SK-N-SH (cell line): ENCODE measurements at regions not wholly inside any gene's neighbourhood (a gene's known extent, or its start where the extent isn't known, plus 50 kb on each side); places are given as distances from the start of the nearest gene placed in this dataset.
A peak's percentile ranks its signal among the peaks of the same experiment; 100 is the strongest.

Experiments
- CTCF ChIA-PET: fragments of 300-600, 350-600 bp; formaldehyde crosslinking; extraction: SDS; loops from one replicate; lab custom pipeline; 2021; lab: Yijun Ruan, JAX
- POLR2A ChIA-PET: fragments of 350-600 bp; sonication (Branson Sonifier 250); formaldehyde crosslinking; extraction: SDS; loops from one replicate; lab custom pipeline; 2020; ENCODE audit warnings: antibody characterized with exemption, inconsistent platforms; lab: Yijun Ruan, JAX
- DNase-seq: peaks from one replicate; pipeline ENCODE4 v3.0.0; 2012
- H2AFZ ChIP-seq: fragments of 200-600 bp; sonication (generic); 2 replicates; pipeline ENCODE4 v1.8.1; 2016; ENCODE audit warnings: antibody characterized with exemption, mild to moderate bottlenecking, low read depth
- H3F3A ChIP-seq: fragments of 200-600 bp; sonication (generic); replicated peaks from 2 replicates; pipeline ENCODE3; 2016; ENCODE audit warnings: antibody characterized with exemption, mild to moderate bottlenecking; ENCODE audit not compliant: insufficient read depth
- H3K27ac ChIP-seq, 2 experiments: fragments of 200-500 bp in 1 of 2; fragments of 200-600 bp in 1 of 2; sonication (Bioruptor generic) in 1 of 2; sonication (generic), shearing (Covaris generic) in 1 of 2; 2 replicates each; pipeline versions ENCODE4 v1.5.1 to v1.6.1; 2014 to 2016; ENCODE audit warnings: low read depth in 2 of 2, inconsistent platforms in 1 of 2, low read length in 1 of 2, mild to moderate bottlenecking in 1 of 2, mixed read lengths in 1 of 2
- H3K27me3 ChIP-seq: fragments of 200-600 bp; sonication (generic), shearing (Covaris generic); 2 replicates; pipeline ENCODE4 v1.6.1; 2016; ENCODE audit warnings: mixed run types; ENCODE audit not compliant: insufficient read depth
- H3K36me3 ChIP-seq, 2 experiments: fragments of 200-500 bp in 1 of 2; fragments of 200-600 bp in 1 of 2; sonication (Bioruptor generic) in 1 of 2; sonication (generic) in 1 of 2; replicated peaks in 1 of 2; 2 replicates each; pipeline versions ENCODE3 to v1.5.1; 2014 to 2016; ENCODE audit warnings: low read length in 1 of 2, mild to moderate bottlenecking in 1 of 2; ENCODE audit not compliant: insufficient read depth in 2 of 2, control insufficient read depth in 1 of 2
- H3K4me1 ChIP-seq, 2 experiments: fragments of 200-500 bp in 1 of 2; fragments of 200-600 bp in 1 of 2; sonication (Bioruptor generic) in 1 of 2; sonication (generic), shearing (Covaris generic) in 1 of 2; 2 replicates each; pipeline versions ENCODE4 v1.5.1 to v1.6.1; 2014 to 2016; ENCODE audit warnings: low read depth in 1 of 2, low read length in 1 of 2, mixed run types in 1 of 2; ENCODE audit not compliant: insufficient read depth in 2 of 2, control insufficient read depth in 1 of 2
- H3K4me2 ChIP-seq: fragments of 200-600 bp; sonication (generic), shearing (Covaris generic); 2 replicates; pipeline ENCODE4 v1.6.1; 2017; ENCODE audit warnings: mixed run types
- H3K4me3 ChIP-seq, 2 experiments: fragments of 200-500 bp in 1 of 2; fragments of 200-600 bp in 1 of 2; sonication (Bioruptor generic) in 1 of 2; sonication (generic), shearing (Covaris generic) in 1 of 2; 2 replicates each; pipeline versions ENCODE4 v1.5.1 to v1.8.1; 2014 to 2016; ENCODE audit warnings: low read depth in 2 of 2, inconsistent platforms in 1 of 2, low read length in 1 of 2, mild to moderate bottlenecking in 1 of 2, mixed read lengths in 1 of 2, moderate library complexity in 1 of 2
- H3K79me2 ChIP-seq: fragments of 200-600 bp; sonication (generic); 2 replicates; pipeline ENCODE4 v1.8.1; 2017; ENCODE audit warnings: mild to moderate bottlenecking; ENCODE audit not compliant: insufficient read depth
- H3K9ac ChIP-seq: fragments of 200-600 bp; sonication (generic); 2 replicates; pipeline ENCODE4 v1.6.1; 2017; ENCODE audit warnings: mixed run types
- H3K9me2 ChIP-seq: fragments of 200-600 bp; sonication (generic); 2 replicates; pipeline ENCODE4 v1.6.1; 2017; ENCODE audit warnings: mixed run types
- H3K9me3 ChIP-seq: fragments of 200-600 bp; sonication (generic); 2 replicates; pipeline ENCODE4 v1.6.1; 2017; ENCODE audit warnings: mixed run types, mild to moderate bottlenecking, moderate library complexity
- H4K20me1 ChIP-seq: fragments of 200-600 bp; sonication (generic); 2 replicates; pipeline ENCODE4 v1.6.1; 2017; ENCODE audit warnings: mild to moderate bottlenecking, mixed run types; ENCODE audit not compliant: insufficient read depth
- CHD2 ChIP-seq: fragments of 150-350 bp; IDR thresholded peaks from 2 replicates; pipeline ENCODE4 v1.6.1; 2018; ENCODE audit warnings: low read length; ENCODE audit not compliant: partially characterized antibody
- ELF1 ChIP-seq: IDR thresholded peaks from 2 replicates; pipeline ENCODE4 v1.4.0; 2012
- FOSL2 ChIP-seq: IDR thresholded peaks from 2 replicates; pipeline ENCODE4 v1.4.0; 2012; ENCODE audit warnings: low read depth, mild to moderate bottlenecking, moderate library complexity, borderline replicate concordance
- FOXJ3 ChIP-seq: sonication (generic); formaldehyde crosslinking; IDR thresholded peaks from 2 replicates; pipeline ENCODE4 v1.5.1; 2020; ENCODE audit warnings: mild to moderate bottlenecking, missing genetic modification reagents
- GATA2 ChIP-seq: sonication (generic); formaldehyde crosslinking; IDR thresholded peaks from 2 replicates; pipeline ENCODE4 v1.5.0; 2020; ENCODE audit warnings: mild to moderate bottlenecking, missing genetic modification reagents
- IRF3 ChIP-seq: fragments of 150-350 bp; IDR thresholded peaks from 2 replicates; pipeline ENCODE4 v1.6.1; 2016; ENCODE audit warnings: mild to moderate bottlenecking, low read depth, low read length
- JUND ChIP-seq: IDR thresholded peaks from 2 replicates; pipeline ENCODE4 v1.4.0; 2012
- MAX ChIP-seq: IDR thresholded peaks from 2 replicates; pipeline ENCODE4 v1.4.0; 2012; ENCODE audit warnings: low read depth
- MEF2A ChIP-seq: IDR thresholded peaks from 2 replicates; pipeline ENCODE4 v1.4.0; 2012; ENCODE audit warnings: low read depth, borderline replicate concordance
- NFIC ChIP-seq: IDR thresholded peaks from 2 replicates; pipeline ENCODE4 v1.4.0; 2012; ENCODE audit warnings: borderline replicate concordance
- NRF1 ChIP-seq: IDR thresholded peaks from 2 replicates; pipeline ENCODE4 v1.6.1; 2012; ENCODE audit warnings: low read depth, mild to moderate bottlenecking, low read length
- POLR2AphosphoS5 ChIP-seq: IDR thresholded peaks from 2 replicates; pipeline ENCODE4 v1.6.1; 2012; ENCODE audit warnings: low read depth, low read length
- RAD21 ChIP-seq: IDR thresholded peaks from 2 replicates; pipeline ENCODE4 v1.6.1; 2012; ENCODE audit warnings: mild to moderate bottlenecking, low read length
- RCOR1 ChIP-seq: fragments of 150-350 bp; IDR thresholded peaks from 2 replicates; pipeline ENCODE4 v1.6.1; 2017; ENCODE audit warnings: antibody characterized with exemption, low read length
- RXRA ChIP-seq: IDR thresholded peaks from 2 replicates; pipeline ENCODE4 v1.4.0; 2012; ENCODE audit warnings: low read depth, mild to moderate bottlenecking, borderline replicate concordance
- SIN3A ChIP-seq: IDR thresholded peaks from 2 replicates; pipeline ENCODE4 v1.6.1; 2012; ENCODE audit warnings: low read depth, mild to moderate bottlenecking, low read length, moderate library complexity, borderline replicate concordance
- SMC3 ChIP-seq: IDR thresholded peaks from 2 replicates; pipeline ENCODE4 v1.6.1; 2012; ENCODE audit warnings: low read depth, low read length, improper control_type of control experiment
- TAF1 ChIP-seq: IDR thresholded peaks from 2 replicates; pipeline ENCODE4 v1.6.1; 2012; ENCODE audit warnings: low read depth, mild to moderate bottlenecking, low read length, moderate library complexity, borderline replicate concordance
- TCF12 ChIP-seq: IDR thresholded peaks from 2 replicates; pipeline ENCODE4 v1.4.0; 2012
- TEAD4 ChIP-seq: IDR thresholded peaks from 2 replicates; pipeline ENCODE4 v1.4.0; 2012; ENCODE audit warnings: mild to moderate bottlenecking, borderline replicate concordance; ENCODE audit not compliant: insufficient read depth
- USF1 ChIP-seq: IDR thresholded peaks from 2 replicates; pipeline ENCODE4 v1.4.0; 2012; ENCODE audit warnings: low read depth, borderline replicate concordance
- YY1 ChIP-seq: IDR thresholded peaks from 2 replicates; pipeline ENCODE4 v1.4.0; 2012; ENCODE audit warnings: low read depth, mild to moderate bottlenecking
- ZBTB33 ChIP-seq: IDR thresholded peaks from 2 replicates; pipeline ENCODE4 v1.4.0; 2012; ENCODE audit warnings: low read depth, borderline replicate concordance
- WGBS: methylation state at CpG from one replicate; pipeline ENCODE4 v1.1.6; 2017; ENCODE audit warnings: low lambda C conversion rate; 5-methylcytosine and 5-hydroxymethylcytosine counted together

GRCh38 chrX:122269243-122269781 is 914.8 kb upstream of the GRIA3 start (continued):
- TF ChIP-seq IRF3, result no peak

GRCh38 chrX:122270809-122271494 is 913.1 kb upstream of the GRIA3 start:
- Histone ChIP-seq H3K9ac (no peak overlapping the region), H2AFZ (no peak overlapping the region), H3K9me3 (no peaks in the 10 kb centered on the region), H3F3A (no peaks in the 10 kb centered on the region), H3K9me2 (no peaks in the 10 kb centered on the region), H3K79me2 (no peaks in the 10 kb centered on the region), H3K27me3 (no peaks in the 10 kb centered on the region), H4K20me1 (no peaks in the 10 kb centered on the region), H3K27ac (no peak overlapping the region), H3K36me3 (no peaks in the 10 kb centered on the region), H3K4me2 (no peak overlapping the region), H3K4me1 (no peaks in the 10 kb centered on the region; a peak in 1 of 4 replicates), H3K4me3 (no peak overlapping the region)
- WGBS, result 8% methylated on average over 7 of the region's 7 CpGs
- no peak for TF ChIP-seq TCF12
- no peak for TF ChIP-seq TEAD4
- TF ChIP-seq TAF1, result no peak
- TF ChIP-seq YY1, result no peak
- no peak for TF ChIP-seq FOSL2
- no peak for TF ChIP-seq CHD2
- no peak for TF ChIP-seq NRF1
- no peak for TF ChIP-seq USF1
- no peak for TF ChIP-seq SMC3
- no peak for TF ChIP-seq SIN3A
- TF ChIP-seq POLR2AphosphoS5, result no peak
- ChIA-PET CTCF (no interaction called here), POLR2A (no interaction called here)
- DNase-seq, result no peak

- Histone ChIP-seq H3K36me3 (no peaks in the 10 kb centered on the region), H4K20me1 (no peaks in the 10 kb centered on the region), H3K9ac (no peak overlapping the region), H2AFZ (no peak overlapping the region), H3K4me2 (no peak overlapping the region)
- WGBS, result 0% methylated on average over 1 of the region's 1 CpG
- POLR2A ChIA-PET, result no interaction called here
- peak; percentile 3 for DNase-seq
- TF ChIP-seq ZBTB33 (no peak), POLR2AphosphoS5 (no peak), ELF1 (no peak), RAD21 (no peak), SIN3A (no peak), RXRA (no peak), FOXJ3 (CRISPR knock-in tag) (no peak), NFIC (no peak), RCOR1 (no peak), GATA2 (no peak), MAX (no peak), JUND (no peak), NRF1 (no peak), MEF2A (no peak)
- TF ChIP-seq, all 33 proteins: peak for 0
- no peak overlapping the region for H3K27ac ChIP-seq
- H3K79me2 ChIP-seq, result no peaks in the 10 kb centered on the region
- no peaks in the 10 kb centered on the region for H3K27me3 ChIP-seq
- H3K4me1 ChIP-seq, result no peaks in the 10 kb centered on the region; a peak in 1 of 4 replicates
- no peaks in the 10 kb centered on the region; the same call in 1 of the 2 replicates for H3K9me3 ChIP-seq
- no peaks in the 10 kb centered on the region for H3F3A ChIP-seq
- H3K4me3 ChIP-seq, result no peak overlapping the region
- H3K9me2 ChIP-seq, result no peaks in the 10 kb centered on the region
- CTCF ChIA-PET, result interaction anchor here (1.9 kb wide), 1 partner anchor 13 kb away, joined by 7 read pairs; no protein-coding TSS in a partner anchor
Measured at GRCh38 chrX:122272011-122272410, 912.1 kb upstream of the GRIA3 start.
